ENCODE measurements at regions not wholly inside any gene's neighbourhood (a gene's known extent, or its start where the extent isn't known, plus 50 kb on each side); places are given as distances from the start of the nearest gene placed in this dataset.

GRCh38 chr10:30769361-30769760 lies 139.8 kb upstream of the LYZL2 start (continued):
- TF ChIP-seq ZNF142 (CRISPR knock-in tag; IDR thresholded peaks at IDR 0.05) (no peak), MLXIP (CRISPR knock-in tag; IDR thresholded peaks at IDR 0.05; ENCODE audit: borderline replicate concordance) (no peak), ZNF678 (CRISPR knock-in tag; IDR thresholded peaks at IDR 0.05) (no peak), GATAD1 (CRISPR knock-in tag; IDR thresholded peaks at IDR 0.05) (no peak), ZNF282 (IDR thresholded peaks at IDR 0.05; ENCODE audit: partially characterized antibody) (no peak), ZFY (CRISPR knock-in tag; IDR thresholded peaks at IDR 0.05) (no peak), AKNA (CRISPR knock-in tag; IDR thresholded peaks at IDR 0.05; ENCODE audit: borderline replicate concordance) (no peak), PITX1 (CRISPR knock-in tag; IDR thresholded peaks at IDR 0.05) (no peak), ZBTB7B (CRISPR knock-in tag; IDR thresholded peaks at IDR 0.05) (no peak), FOXP4 (CRISPR knock-in tag; IDR thresholded peaks at IDR 0.05) (no peak)

Measured in HepG2 (cell line).